ENCODE measurements at regions not wholly inside any gene's neighbourhood (a gene's known extent, or its start where the extent isn't known, plus 50 kb on each side); places are given as distances from the start of the nearest gene placed in this dataset.

DNA sequence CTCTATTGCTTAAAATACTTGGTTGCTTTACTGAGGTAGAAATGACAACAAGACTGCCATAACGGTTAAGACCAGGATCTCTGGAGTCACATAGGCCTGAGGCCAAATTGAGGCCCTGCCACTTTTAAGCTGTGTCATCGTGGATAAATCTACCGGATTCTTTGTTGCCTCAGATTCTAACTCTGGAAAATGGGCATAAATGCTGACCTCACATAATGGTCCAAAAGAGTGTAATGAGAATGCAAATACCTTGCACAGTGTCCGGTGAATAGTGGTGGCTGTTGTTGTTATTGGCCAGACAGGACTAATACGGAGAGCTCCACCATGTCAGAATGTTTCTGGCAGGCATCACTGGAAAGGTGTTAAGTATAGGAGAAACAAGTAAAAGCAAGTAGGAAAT, 346.1 kb downstream of the LMO4 start:
- Histone ChIP-seq H3K79me2 (ENCODE audit: control insufficient read depth, insufficient read depth, low read length) (no peaks in the 10 kb centered on the region), H3K27ac (ENCODE audit: insufficient read depth, low read length) (no peak overlapping the region), H3K4me2 (ENCODE audit: extremely low read depth, insufficient read depth, low read length) (no peak overlapping the region), H3K9me3 (ENCODE audit: control insufficient read depth, insufficient read depth, low read depth, low read length) (no peaks in the 10 kb centered on the region), H2AFZ (ENCODE audit: low read length) (no peak overlapping the region), H3K9ac (ENCODE audit: insufficient read depth, low read length) (no peak overlapping the region), H3K4me1 (ENCODE audit: control insufficient read depth, extremely low read depth, insufficient read depth, low read length) (no peaks in the 10 kb centered on the region), H3K36me3 (ENCODE audit: control insufficient read depth, insufficient read depth, low read length) (no peaks in the 10 kb centered on the region), H3K4me3 (replicated peaks in 1 of 4; ENCODE audit: control extremely low read depth in 1 of 4, insufficient read depth in 1 of 4, low read depth in 3 of 4, low read length in 4 of 4) (no peak overlapping the region), H4K20me1 (ENCODE audit: control insufficient read depth, extremely low read depth, insufficient read depth, low read length) (no peaks in the 10 kb centered on the region), H3K27me3 (ENCODE audit: control insufficient read depth, insufficient read depth, low read length) (no peaks in the 10 kb centered on the region)
- TF ChIP-seq, protein P1, sequence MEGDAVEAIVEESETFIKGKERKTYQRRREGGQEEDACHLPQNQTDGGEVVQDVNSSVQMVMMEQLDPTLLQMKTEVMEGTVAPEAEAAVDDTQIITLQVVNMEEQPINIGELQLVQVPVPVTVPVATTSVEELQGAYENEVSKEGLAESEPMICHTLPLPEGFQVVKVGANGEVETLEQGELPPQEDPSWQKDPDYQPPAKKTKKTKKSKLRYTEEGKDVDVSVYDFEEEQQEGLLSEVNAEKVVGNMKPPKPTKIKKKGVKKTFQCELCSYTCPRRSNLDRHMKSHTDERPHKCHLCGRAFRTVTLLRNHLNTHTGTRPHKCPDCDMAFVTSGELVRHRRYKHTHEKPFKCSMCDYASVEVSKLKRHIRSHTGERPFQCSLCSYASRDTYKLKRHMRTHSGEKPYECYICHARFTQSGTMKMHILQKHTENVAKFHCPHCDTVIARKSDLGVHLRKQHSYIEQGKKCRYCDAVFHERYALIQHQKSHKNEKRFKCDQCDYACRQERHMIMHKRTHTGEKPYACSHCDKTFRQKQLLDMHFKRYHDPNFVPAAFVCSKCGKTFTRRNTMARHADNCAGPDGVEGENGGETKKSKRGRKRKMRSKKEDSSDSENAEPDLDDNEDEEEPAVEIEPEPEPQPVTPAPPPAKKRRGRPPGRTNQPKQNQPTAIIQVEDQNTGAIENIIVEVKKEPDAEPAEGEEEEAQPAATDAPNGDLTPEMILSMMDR (conservative IDR thresholded peaks at IDR 0.05 in 1 of 2, IDR thresholded peaks at IDR 0.05 in 1 of 2; ENCODE audit: low read depth in 1 of 2, low read length in 2 of 2), result no peak
- no peak for TF ChIP-seq EZH2 (IDR thresholded peaks at IDR 0.05; ENCODE audit: low read length, missing control alignments)
- no peak for DNase-seq (ENCODE audit: low read depth in 2 of 2)

DNA sequence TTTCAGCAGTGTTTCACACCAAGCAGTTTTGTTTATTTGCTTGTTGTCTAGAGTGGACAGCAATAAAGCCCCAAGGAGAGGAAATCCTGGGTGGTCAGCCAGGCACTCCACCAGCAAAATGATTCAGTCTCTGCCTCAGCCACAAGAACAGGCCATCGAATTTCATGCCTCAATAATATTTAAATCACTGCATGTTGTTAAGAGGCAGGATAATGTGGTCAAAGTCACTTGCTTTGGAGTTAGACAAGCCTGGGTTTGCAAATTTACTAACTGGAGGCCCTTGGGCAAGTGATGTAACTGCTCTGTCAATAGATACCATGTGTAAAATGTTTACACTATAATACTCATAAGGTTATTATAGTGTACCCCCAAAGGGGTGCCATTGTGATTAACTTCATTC, 349.6 kb downstream of the LMO4 start:
- TF ChIP-seq, protein P1 (conservative IDR thresholded peaks at IDR 0.05 in 1 of 2, IDR thresholded peaks at IDR 0.05 in 1 of 2; ENCODE audit: low read depth in 1 of 2, low read length in 2 of 2), result no peak
- TF ChIP-seq EZH2 (IDR thresholded peaks at IDR 0.05; ENCODE audit: low read length, missing control alignments), result no peak
- no peaks in the 10 kb centered on the region for H3K79me2 ChIP-seq (ENCODE audit: control insufficient read depth, insufficient read depth, low read length)
- H3K4me1 ChIP-seq (ENCODE audit: control insufficient read depth, extremely low read depth, insufficient read depth, low read length), result no peaks in the 10 kb centered on the region
- no peak overlapping the region for H3K4me3 ChIP-seq (replicated peaks in 1 of 4; ENCODE audit: control extremely low read depth in 1 of 4, insufficient read depth in 1 of 4, low read depth in 3 of 4, low read length in 4 of 4)
- H3K27me3 ChIP-seq (ENCODE audit: control insufficient read depth, insufficient read depth, low read length), result no peaks in the 10 kb centered on the region
- no peaks in the 10 kb centered on the region for H3K36me3 ChIP-seq (ENCODE audit: control insufficient read depth, insufficient read depth, low read length)
- H2AFZ ChIP-seq (ENCODE audit: low read length), result no peak overlapping the region
- no peak overlapping the region for H3K9ac ChIP-seq (ENCODE audit: insufficient read depth, low read length)
- no peaks in the 10 kb centered on the region for H4K20me1 ChIP-seq (ENCODE audit: control insufficient read depth, extremely low read depth, insufficient read depth, low read length)
- H3K4me2 ChIP-seq (ENCODE audit: extremely low read depth, insufficient read depth, low read length), result no peak overlapping the region
- no peak overlapping the region for H3K27ac ChIP-seq (ENCODE audit: insufficient read depth, low read length)
- no peaks in the 10 kb centered on the region for H3K9me3 ChIP-seq (ENCODE audit: control insufficient read depth, insufficient read depth, low read depth, low read length)
- DNase-seq (ENCODE audit: low read depth in 2 of 2), result no peak

DNA sequence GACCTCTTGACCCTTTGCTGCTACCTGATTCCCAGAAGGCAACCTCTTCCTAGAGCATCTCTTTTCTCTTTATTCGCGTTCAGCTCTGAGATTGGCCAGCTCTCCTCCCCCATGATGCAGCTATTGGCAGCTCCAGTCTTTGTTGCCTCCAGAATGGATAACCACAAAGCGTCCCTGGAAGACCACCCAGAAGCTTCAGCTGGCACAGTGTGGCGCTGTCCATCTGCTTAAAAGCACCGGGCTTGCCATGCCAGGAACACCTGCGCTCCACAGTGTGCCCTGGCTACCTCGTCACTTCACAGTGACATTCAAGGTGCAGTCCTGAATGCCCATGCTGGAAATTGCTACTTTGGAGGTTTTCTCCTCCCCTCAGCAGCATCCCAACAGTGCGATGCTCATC, 353.9 kb downstream of the LMO4 start:
- TF ChIP-seq EZH2 (IDR thresholded peaks at IDR 0.05; ENCODE audit: low read length, missing control alignments), result no peak
- TF ChIP-seq, protein P1 (conservative IDR thresholded peaks at IDR 0.05 in 1 of 2, IDR thresholded peaks at IDR 0.05 in 1 of 2; ENCODE audit: low read depth in 1 of 2, low read length in 2 of 2), result no peak
- Histone ChIP-seq H3K79me2 (ENCODE audit: control insufficient read depth, insufficient read depth, low read length) (no peaks in the 10 kb centered on the region), H3K27me3 (ENCODE audit: control insufficient read depth, insufficient read depth, low read length) (no peaks in the 10 kb centered on the region), H3K9ac (ENCODE audit: insufficient read depth, low read length) (no peak overlapping the region), H3K36me3 (ENCODE audit: control insufficient read depth, insufficient read depth, low read length) (no peaks in the 10 kb centered on the region), H2AFZ (ENCODE audit: low read length) (no peak overlapping the region), H3K9me3 (ENCODE audit: control insufficient read depth, insufficient read depth, low read depth, low read length) (no peaks in the 10 kb centered on the region), H3K4me1 (ENCODE audit: control insufficient read depth, extremely low read depth, insufficient read depth, low read length) (peaks cover 5% of the 10 kb centered on the region), H3K4me3 (replicated peaks in 1 of 4; ENCODE audit: control extremely low read depth in 1 of 4, insufficient read depth in 1 of 4, low read depth in 3 of 4, low read length in 4 of 4) (no peak overlapping the region), H4K20me1 (ENCODE audit: control insufficient read depth, extremely low read depth, insufficient read depth, low read length) (no peaks in the 10 kb centered on the region), H3K4me2 (ENCODE audit: extremely low read depth, insufficient read depth, low read length) (no peak overlapping the region), H3K27ac (ENCODE audit: insufficient read depth, low read length) (no peak overlapping the region)
- no peak for DNase-seq (ENCODE audit: low read depth in 2 of 2)

Measured in fibroblast of lung (primary cell).